ENCODE measurements at regions not wholly inside any gene's neighbourhood (a gene's known extent, or its start where the extent isn't known, plus 50 kb on each side); places are given as distances from the start of the nearest gene placed in this dataset.

DNA sequence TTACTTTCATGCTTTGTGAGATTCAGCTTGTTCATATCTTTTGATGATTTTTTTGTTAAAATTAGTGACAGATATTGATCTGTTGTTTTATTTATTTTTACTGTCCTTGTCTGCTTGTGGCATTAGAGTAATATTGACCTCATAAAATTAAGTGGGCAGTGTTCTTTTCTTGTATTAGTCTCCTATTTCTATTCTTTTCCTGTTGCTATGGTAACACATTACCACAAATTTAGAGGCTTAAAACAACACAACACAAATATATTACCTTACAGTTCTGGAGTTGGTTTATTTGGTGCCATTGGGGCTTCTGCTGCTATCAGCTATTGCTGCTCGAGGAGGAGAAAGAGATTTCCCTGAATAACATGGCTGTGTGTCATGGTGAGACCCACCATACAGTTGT lies 135.7 kb downstream of the C1orf94 start:
- TF ChIP-seq, protein P1, sequence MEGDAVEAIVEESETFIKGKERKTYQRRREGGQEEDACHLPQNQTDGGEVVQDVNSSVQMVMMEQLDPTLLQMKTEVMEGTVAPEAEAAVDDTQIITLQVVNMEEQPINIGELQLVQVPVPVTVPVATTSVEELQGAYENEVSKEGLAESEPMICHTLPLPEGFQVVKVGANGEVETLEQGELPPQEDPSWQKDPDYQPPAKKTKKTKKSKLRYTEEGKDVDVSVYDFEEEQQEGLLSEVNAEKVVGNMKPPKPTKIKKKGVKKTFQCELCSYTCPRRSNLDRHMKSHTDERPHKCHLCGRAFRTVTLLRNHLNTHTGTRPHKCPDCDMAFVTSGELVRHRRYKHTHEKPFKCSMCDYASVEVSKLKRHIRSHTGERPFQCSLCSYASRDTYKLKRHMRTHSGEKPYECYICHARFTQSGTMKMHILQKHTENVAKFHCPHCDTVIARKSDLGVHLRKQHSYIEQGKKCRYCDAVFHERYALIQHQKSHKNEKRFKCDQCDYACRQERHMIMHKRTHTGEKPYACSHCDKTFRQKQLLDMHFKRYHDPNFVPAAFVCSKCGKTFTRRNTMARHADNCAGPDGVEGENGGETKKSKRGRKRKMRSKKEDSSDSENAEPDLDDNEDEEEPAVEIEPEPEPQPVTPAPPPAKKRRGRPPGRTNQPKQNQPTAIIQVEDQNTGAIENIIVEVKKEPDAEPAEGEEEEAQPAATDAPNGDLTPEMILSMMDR (IDR thresholded peaks at IDR 0.05; ENCODE audit: low read length): no peak
- TF ChIP-seq EZH2 (IDR thresholded peaks at IDR 0.05; ENCODE audit: borderline replicate concordance, low read length): no peak
